Neural progenitor cell (in vitro differentiated cells): ENCODE measurements at regions not wholly inside any gene's neighbourhood (a gene's known extent, or its start where the extent isn't known, plus 50 kb on each side); places are given as distances from the start of the nearest gene placed in this dataset.

Source experiments
- CTCF ChIP-seq: fragments of 200-600 bp; sonication (generic); IDR thresholded peaks from 2 replicates; pipeline ENCODE4 v1.5.1; 2017; ENCODE audit warnings: antibody characterized with exemption, mild to moderate bottlenecking
- EZH2 ChIP-seq: fragments of 200-600 bp; sonication (generic); IDR thresholded peaks from 2 replicates; pipeline ENCODE4 v1.6.1; 2017; ENCODE audit warnings: antibody characterized with exemption, mild to moderate bottlenecking, moderate library complexity
- EZH2phosphoT487 ChIP-seq: fragments of 200-600 bp; sonication (generic); IDR thresholded peaks from 2 replicates; pipeline ENCODE4 v1.6.1; 2017; ENCODE audit warnings: antibody characterized with exemption

GRCh38 chr17:34125921-34126320, 129.2 kb upstream of the CCL2 start:
- TF ChIP-seq CTCF (no peak), EZH2phosphoT487 (no peak), EZH2 (no peak)
